ENCODE measurements at regions not wholly inside any gene's neighbourhood (a gene's known extent, or its start where the extent isn't known, plus 50 kb on each side); places are given as distances from the start of the nearest gene placed in this dataset.
A peak's percentile ranks its signal among the peaks of the same experiment; 100 is the strongest.
"Not testable (repeated sequence)": the region's sequence is repeated elsewhere in the genome, so short reads cannot be mapped to it uniquely, and the experiment has no call there.

- Histone ChIP-seq H3K4me1 (ENCODE audit: control insufficient read depth, insufficient read depth, low read length) (peaks cover 21% of the 10 kb centered on the region), H3K36me3 (ENCODE audit: control insufficient read depth, insufficient read depth, low read length) (no peaks in the 10 kb centered on the region), H3K9me3 (ENCODE audit: control insufficient read depth, insufficient read depth, low read length) (no peaks in the 10 kb centered on the region), H3K27me3 (ENCODE audit: control insufficient read depth, insufficient read depth, low read length) (no peaks in the 10 kb centered on the region), H3K4me3 (ENCODE audit: low read length) (no peak overlapping the region), H3K27ac (ENCODE audit: low read length) (peak overlapping the region; percentile 14)
- no peak for TF ChIP-seq CTCF (IDR thresholded peaks at IDR 0.05)
- Mint-ChIP-seq H3K27me3 (ENCODE audit: low read depth in 2 of 2) (peaks cover 0 to 14% of the 10 kb centered on the region in 2 donors), H3K9me3 (no peaks in the 10 kb centered on the region), H3K4me1 (peaks cover 47 to 51% of the 10 kb centered on the region in 2 donors), H3K36me3 (no peaks in the 10 kb centered on the region), H3K4me3 (peak overlapping the region; percentile 49), H3K27ac (peak overlapping the region; percentile 16 to 70)
- 41% methylated on average over 4 of the region's 6 CpGs for WGBS (ENCODE audit: insufficient coverage)
- ATAC-seq (peak; percentile 58 to 76 (median 65)), DNase-seq (peak in 1 of 2 donors; percentile 20)
- intact Hi-C loops (cut with micrococcal nuclease): no loop called here
These were observed 90.6 kb upstream of the UMPS start for GRCh38 chr3:124639406-124640237.

GRCh38 chr3:124640635-124641306 is 89.5 kb upstream of the UMPS start:
- no peak for TF ChIP-seq CTCF (IDR thresholded peaks at IDR 0.05)
- H3K27me3 Mint-ChIP-seq (ENCODE audit: low read depth in 2 of 2): peaks cover 0 to 13% of the 10 kb centered on the region in 2 donors
- Histone ChIP-seq H3K36me3 (ENCODE audit: control insufficient read depth, insufficient read depth, low read length) (no peaks in the 10 kb centered on the region), H3K4me3 (ENCODE audit: low read length) (no peak overlapping the region), H3K4me1 (ENCODE audit: control insufficient read depth, insufficient read depth, low read length) (peaks cover 21% of the 10 kb centered on the region), H3K9me3 (ENCODE audit: control insufficient read depth, insufficient read depth, low read length) (no peaks in the 10 kb centered on the region), H3K27ac (ENCODE audit: low read length) (no peak overlapping the region), H3K27me3 (ENCODE audit: control insufficient read depth, insufficient read depth, low read length) (no peaks in the 10 kb centered on the region)
- no peaks in the 10 kb centered on the region for H3K9me3 Mint-ChIP-seq
- no peaks in the 10 kb centered on the region for H3K36me3 Mint-ChIP-seq
- H3K4me1 Mint-ChIP-seq: peaks cover 40 to 46% of the 10 kb centered on the region in 2 donors
- intact Hi-C loops (cut with micrococcal nuclease): no loop called here
- H3K27ac Mint-ChIP-seq: peak overlapping the region in 1 of 2 donors; percentile 16
- ATAC-seq: no peak
- H3K4me3 Mint-ChIP-seq: peak overlapping the region; percentile 49
- WGBS (ENCODE audit: insufficient coverage): 79% methylated on average over 8 of the region's 9 CpGs
- DNase-seq: no peak

- H3K4me1 Mint-ChIP-seq: peaks cover 21 to 26% of the 10 kb centered on the region in 2 donors
- no peak overlapping the region for H3K4me3 Mint-ChIP-seq
- no peak for ATAC-seq
- H3K27ac ChIP-seq (ENCODE audit: low read length): no peak overlapping the region
- DNase-seq: no peak
- H3K27me3 Mint-ChIP-seq (ENCODE audit: low read depth in 2 of 2): peaks cover 7 to 8% of the 10 kb centered on the region in 2 donors
- no peaks in the 10 kb centered on the region for H3K9me3 ChIP-seq (ENCODE audit: control insufficient read depth, insufficient read depth, low read length)
- H3K4me3 ChIP-seq (ENCODE audit: low read length): no peak overlapping the region
- intact Hi-C loops (cut with micrococcal nuclease): no loop called here
- 68% methylated on average over 5 of the region's 6 CpGs for WGBS (ENCODE audit: insufficient coverage)
- peaks cover 12% of the 10 kb centered on the region for H3K4me1 ChIP-seq (ENCODE audit: control insufficient read depth, insufficient read depth, low read length)
- no peaks in the 10 kb centered on the region for H3K27me3 ChIP-seq (ENCODE audit: control insufficient read depth, insufficient read depth, low read length)
- no peaks in the 10 kb centered on the region for H3K9me3 Mint-ChIP-seq
- H3K36me3 ChIP-seq (ENCODE audit: control insufficient read depth, insufficient read depth, low read length): no peaks in the 10 kb centered on the region
- no peak for TF ChIP-seq CTCF (IDR thresholded peaks at IDR 0.05)
- no peaks in the 10 kb centered on the region for H3K36me3 Mint-ChIP-seq
- no peak overlapping the region for H3K27ac Mint-ChIP-seq
These were observed 86.8 kb upstream of the UMPS start for GRCh38 chr3:124643453-124643852.

GRCh38 chr3:124646186-124646585 is 84.1 kb upstream of the UMPS start:
- H3K4me3 Mint-ChIP-seq; intact Hi-C loops (cut with micrococcal nuclease); H3K36me3 Mint-ChIP-seq: not testable (repeated sequence)

More at GRCh38 chr3:124646186-124646585, 84.1 kb upstream of the UMPS start:
- not testable (repeated sequence) for H3K4me1 ChIP-seq (ENCODE audit: control insufficient read depth, insufficient read depth, low read length); H3K27ac Mint-ChIP-seq; H3K9me3 Mint-ChIP-seq; H3K36me3 ChIP-seq (ENCODE audit: control insufficient read depth, insufficient read depth, low read length); H3K27me3 Mint-ChIP-seq (ENCODE audit: low read depth in 2 of 2); H3K27me3 ChIP-seq (ENCODE audit: control insufficient read depth, insufficient read depth, low read length); H3K4me3 ChIP-seq (ENCODE audit: low read length); ATAC-seq; H3K9me3 ChIP-seq (ENCODE audit: control insufficient read depth, insufficient read depth, low read length); DNase-seq; H3K27ac ChIP-seq (ENCODE audit: low read length)
- peaks cover 14 to 18% of the 10 kb centered on the region in 2 donors for H3K4me1 Mint-ChIP-seq
- 100% methylated on average over 2 of the region's 4 CpGs for WGBS (ENCODE audit: insufficient coverage)

All from natural killer cell (primary cell).